Lower leg skin (tissue), 3 donors: ENCODE measurements at regions not wholly inside any gene's neighbourhood (a gene's known extent, or its start where the extent isn't known, plus 50 kb on each side); places are given as distances from the start of the nearest gene placed in this dataset.

Experiments
- POLR2A ChIP-seq, 2 donors: fragments of 450-650 bp; IDR thresholded peaks; one replicate each; pipeline ENCODE4 v1.6.1; 2016 to 2017; ENCODE audit warnings: antibody characterized with exemption in 2 of 2, mild to moderate bottlenecking in 1 of 2, moderate library complexity in 1 of 2
- TF ChIP-seq, protein P1 (sequence below), 3 donors: fragments of 450-650 bp; IDR thresholded peaks; one replicate each; pipeline ENCODE4 v1.5.1; 2016; ENCODE audit warnings: antibody characterized with exemption in 3 of 3, mild to moderate bottlenecking in 3 of 3, moderate library complexity in 2 of 3

- TF ChIP-seq, protein P1, sequence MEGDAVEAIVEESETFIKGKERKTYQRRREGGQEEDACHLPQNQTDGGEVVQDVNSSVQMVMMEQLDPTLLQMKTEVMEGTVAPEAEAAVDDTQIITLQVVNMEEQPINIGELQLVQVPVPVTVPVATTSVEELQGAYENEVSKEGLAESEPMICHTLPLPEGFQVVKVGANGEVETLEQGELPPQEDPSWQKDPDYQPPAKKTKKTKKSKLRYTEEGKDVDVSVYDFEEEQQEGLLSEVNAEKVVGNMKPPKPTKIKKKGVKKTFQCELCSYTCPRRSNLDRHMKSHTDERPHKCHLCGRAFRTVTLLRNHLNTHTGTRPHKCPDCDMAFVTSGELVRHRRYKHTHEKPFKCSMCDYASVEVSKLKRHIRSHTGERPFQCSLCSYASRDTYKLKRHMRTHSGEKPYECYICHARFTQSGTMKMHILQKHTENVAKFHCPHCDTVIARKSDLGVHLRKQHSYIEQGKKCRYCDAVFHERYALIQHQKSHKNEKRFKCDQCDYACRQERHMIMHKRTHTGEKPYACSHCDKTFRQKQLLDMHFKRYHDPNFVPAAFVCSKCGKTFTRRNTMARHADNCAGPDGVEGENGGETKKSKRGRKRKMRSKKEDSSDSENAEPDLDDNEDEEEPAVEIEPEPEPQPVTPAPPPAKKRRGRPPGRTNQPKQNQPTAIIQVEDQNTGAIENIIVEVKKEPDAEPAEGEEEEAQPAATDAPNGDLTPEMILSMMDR (IDR thresholded peaks at IDR 0.05), result no peak
- TF ChIP-seq POLR2A (IDR thresholded peaks at IDR 0.05), result no peak
Observed at GRCh38 chrX:100477958-100478357, 67.9 kb upstream of the PCDH19 start.
